VCaP (cell line): ENCODE measurements at regions not wholly inside any gene's neighbourhood (a gene's known extent, or its start where the extent isn't known, plus 50 kb on each side); places are given as distances from the start of the nearest gene placed in this dataset.

Experiments
- H3K27ac ChIP-seq: fragments of 450-650 bp; 2 replicates; pipeline ENCODE4 v1.5.1; 2017
- TF ChIP-seq, protein P1 (sequence below): fragments of 450-650 bp; conservative IDR thresholded peaks from 2 replicates; pipeline ENCODE4 v1.5.1; 2017; ENCODE audit warnings: mild to moderate bottlenecking, moderate library complexity

DNA sequence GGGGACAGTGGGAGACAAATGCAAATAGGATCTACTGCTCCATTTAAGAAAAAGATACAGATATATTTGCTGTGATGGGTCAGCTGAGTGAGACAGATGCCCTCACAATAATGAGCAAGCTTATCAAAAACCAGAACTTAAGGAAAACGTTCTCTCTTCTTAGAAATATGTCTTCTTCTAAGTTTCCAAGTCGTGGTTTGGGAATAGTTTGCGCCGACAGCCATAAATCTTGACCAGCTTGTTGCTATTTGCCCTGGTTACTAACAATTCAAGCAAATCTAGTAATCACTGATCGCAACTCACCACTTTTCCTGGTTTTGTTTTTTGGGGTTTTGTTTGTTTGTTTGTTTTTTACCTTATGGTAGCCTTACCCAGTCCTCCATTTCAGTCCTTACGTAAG is 67.6 kb upstream of the GUCY1A1 start:
- H3K27ac ChIP-seq = no peak overlapping the region
- TF ChIP-seq, protein P1, sequence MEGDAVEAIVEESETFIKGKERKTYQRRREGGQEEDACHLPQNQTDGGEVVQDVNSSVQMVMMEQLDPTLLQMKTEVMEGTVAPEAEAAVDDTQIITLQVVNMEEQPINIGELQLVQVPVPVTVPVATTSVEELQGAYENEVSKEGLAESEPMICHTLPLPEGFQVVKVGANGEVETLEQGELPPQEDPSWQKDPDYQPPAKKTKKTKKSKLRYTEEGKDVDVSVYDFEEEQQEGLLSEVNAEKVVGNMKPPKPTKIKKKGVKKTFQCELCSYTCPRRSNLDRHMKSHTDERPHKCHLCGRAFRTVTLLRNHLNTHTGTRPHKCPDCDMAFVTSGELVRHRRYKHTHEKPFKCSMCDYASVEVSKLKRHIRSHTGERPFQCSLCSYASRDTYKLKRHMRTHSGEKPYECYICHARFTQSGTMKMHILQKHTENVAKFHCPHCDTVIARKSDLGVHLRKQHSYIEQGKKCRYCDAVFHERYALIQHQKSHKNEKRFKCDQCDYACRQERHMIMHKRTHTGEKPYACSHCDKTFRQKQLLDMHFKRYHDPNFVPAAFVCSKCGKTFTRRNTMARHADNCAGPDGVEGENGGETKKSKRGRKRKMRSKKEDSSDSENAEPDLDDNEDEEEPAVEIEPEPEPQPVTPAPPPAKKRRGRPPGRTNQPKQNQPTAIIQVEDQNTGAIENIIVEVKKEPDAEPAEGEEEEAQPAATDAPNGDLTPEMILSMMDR = no peak

DNA sequence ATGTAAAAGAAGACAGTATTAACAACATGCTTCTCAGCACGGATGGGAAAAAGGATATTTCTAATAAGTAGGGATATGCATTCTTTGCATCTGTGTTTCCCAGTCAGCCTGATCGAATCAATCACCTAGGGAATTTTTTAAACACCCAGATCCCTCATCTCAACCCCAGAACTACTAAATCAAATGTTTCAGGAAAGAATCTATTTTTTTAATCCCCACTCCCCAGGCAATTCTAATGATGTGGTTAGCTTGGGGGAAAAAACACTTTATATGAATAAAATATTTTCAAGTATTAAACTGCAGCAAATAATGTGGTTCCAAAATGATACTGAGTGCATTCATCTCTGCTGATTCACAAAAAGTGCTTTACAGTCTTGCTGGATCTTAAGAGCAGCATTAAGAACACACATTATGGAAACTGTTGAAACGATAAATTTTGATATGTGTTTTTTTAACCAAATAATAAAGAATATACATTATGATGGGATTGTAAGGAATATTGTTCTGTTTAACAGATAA is 68.7 kb upstream of the GUCY1A1 start:
- H3K27ac ChIP-seq = peak overlapping the region; percentile 28
- TF ChIP-seq, protein P1 = no peak

DNA sequence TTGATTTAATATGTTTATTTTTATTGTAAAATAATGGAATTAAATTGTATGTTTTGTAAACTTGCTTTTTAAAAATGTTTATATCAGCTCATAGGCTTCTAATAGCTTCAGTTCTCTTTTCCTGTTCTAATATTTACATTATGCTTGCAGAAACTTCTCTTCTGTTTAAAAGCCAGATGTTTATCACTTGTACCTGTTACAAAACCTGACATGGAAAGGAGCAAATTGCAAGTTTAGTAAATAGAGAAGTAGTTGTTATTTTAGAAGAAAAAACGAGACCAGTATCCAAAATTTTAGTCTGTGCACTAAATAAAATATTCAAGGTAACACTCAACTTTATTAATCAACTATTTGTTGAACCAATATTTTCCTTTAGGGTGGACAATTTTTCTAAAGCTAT is 69.4 kb upstream of the GUCY1A1 start:
- peak overlapping the region; percentile 28 for H3K27ac ChIP-seq
- TF ChIP-seq, protein P1 = no peak

GRCh38 chr4:155593793-155594192 is 72.9 kb upstream of the GUCY1A1 start:
- H3K27ac ChIP-seq = no peak overlapping the region
- TF ChIP-seq, protein P1 = no peak

- no peak overlapping the region for H3K27ac ChIP-seq
These were observed 73.7 kb upstream of the GUCY1A1 start for GRCh38 chr4:155592938-155593297.

DNA sequence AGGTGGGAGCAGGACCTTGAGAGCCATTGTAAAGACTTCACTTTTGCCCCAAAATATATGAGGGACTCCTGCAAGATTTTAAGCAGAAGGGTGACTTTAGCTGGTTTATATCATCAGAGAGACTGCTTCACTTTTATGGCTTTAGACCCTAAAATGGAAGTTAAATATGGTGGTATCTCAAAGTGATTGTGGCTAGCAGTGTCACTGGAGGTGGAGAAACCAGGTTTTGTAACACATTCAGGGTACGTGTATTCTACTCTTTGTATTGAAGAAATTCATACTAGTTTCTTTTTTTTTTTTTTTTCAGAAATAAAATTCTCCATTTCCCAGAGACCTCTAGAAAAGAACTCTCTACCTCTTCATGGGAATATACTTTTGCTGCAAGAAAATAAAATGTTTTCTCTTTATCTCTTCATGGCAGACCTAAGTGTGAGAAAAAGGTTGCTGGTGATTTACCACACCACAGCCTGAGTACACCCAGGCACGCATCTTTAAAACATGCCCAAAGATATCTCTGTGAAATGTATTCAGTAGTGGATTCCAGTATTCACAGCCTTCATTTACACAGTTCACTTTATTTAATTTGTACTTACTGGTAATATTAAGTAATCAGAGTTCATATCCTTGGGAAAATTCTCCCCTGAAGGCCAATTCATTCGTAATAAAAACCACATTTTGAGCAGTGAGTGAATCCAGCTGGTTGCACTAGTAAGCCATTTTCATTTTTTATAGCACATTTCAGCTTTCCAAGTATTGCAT is 74.3 kb upstream of the GUCY1A1 start:
- TF ChIP-seq, protein P1 = no peak
- no peak overlapping the region for H3K27ac ChIP-seq

More at GRCh38 chr4:155592938-155593297, 73.7 kb upstream of the GUCY1A1 start:
- TF ChIP-seq, protein P1 = no peak

DNA sequence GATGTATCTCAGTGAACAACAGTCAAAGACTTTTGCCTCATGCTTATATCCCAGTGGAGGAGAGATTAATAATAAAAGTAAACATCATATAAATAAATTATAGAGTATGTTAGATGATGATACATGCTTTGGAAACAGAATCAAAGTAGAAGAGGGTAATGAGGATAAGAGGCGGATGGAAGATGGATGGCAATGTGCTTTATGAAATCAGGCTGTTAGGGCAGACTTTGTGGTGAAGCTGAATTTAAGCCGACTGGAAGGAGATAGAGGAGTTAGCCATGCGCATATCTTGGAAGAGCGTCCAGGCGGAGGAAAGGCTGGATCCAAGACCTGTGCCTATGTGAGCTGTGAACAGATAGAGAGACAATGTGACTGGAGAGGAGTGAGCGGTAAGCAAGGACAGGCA is 74.9 kb upstream of the GUCY1A1 start:
- TF ChIP-seq, protein P1 = no peak

More for the DNA sequence above, 74.9 kb upstream of the GUCY1A1 start:
- peak overlapping the region; percentile 18 for H3K27ac ChIP-seq
